ENCODE measurements at regions not wholly inside any gene's neighbourhood (a gene's known extent, or its start where the extent isn't known, plus 50 kb on each side); places are given as distances from the start of the nearest gene placed in this dataset.

- H3K4me3 ChIP-seq (ENCODE audit: control insufficient read depth in 2 of 3, extremely low read depth in 1 of 3, insufficient read depth in 2 of 3, low read depth in 1 of 3, low read length in 3 of 3), result no peak overlapping the region
- no peaks in the 10 kb centered on the region for H3K9me1 ChIP-seq (ENCODE audit: control insufficient read depth, extremely low read depth, insufficient read depth, low read length)
- H3K9ac ChIP-seq (ENCODE audit: control insufficient read depth, extremely low read depth, insufficient read depth, low read length), result no peak overlapping the region
- no peak for FAIRE-seq
- no peak overlapping the region for H3K4me2 ChIP-seq (ENCODE audit: control insufficient read depth, extremely low read depth, insufficient read depth, low read depth, low read length)
- dilution Hi-C loops (cut with MboI; ENCODE audit: extremely low pct_ligation_motif_present, low sequenced_read_pairs), result no loop called here
- no peak for TF ChIP-seq CTCF (optimal IDR thresholded peaks at IDR 0.05 in 1 of 3, IDR thresholded peaks at IDR 0.05 in 1 of 3, conservative IDR thresholded peaks at IDR 0.05 in 1 of 3; ENCODE audit: extremely low read depth in 1 of 3, insufficient read depth in 2 of 3, low read length in 3 of 3)
- no peak for TF ChIP-seq EZH2 (IDR thresholded peaks at IDR 0.05; ENCODE audit: low read length)
- no peaks in the 10 kb centered on the region for H3K9me3 ChIP-seq (ENCODE audit: control insufficient read depth, low read depth, low read length)
- H3K79me2 ChIP-seq (ENCODE audit: control insufficient read depth, insufficient read depth, low read length), result no peaks in the 10 kb centered on the region
- H4K20me1 ChIP-seq (ENCODE audit: control insufficient read depth, extremely low read depth, insufficient read depth, low read length), result no peaks in the 10 kb centered on the region
- H3K4me1 ChIP-seq (ENCODE audit: control insufficient read depth, extremely low read depth, insufficient read depth, low read length), result no peaks in the 10 kb centered on the region
- no peak overlapping the region for H3K27ac ChIP-seq (ENCODE audit: control insufficient read depth, insufficient read depth, low read length)
- no peak overlapping the region for H2AFZ ChIP-seq (ENCODE audit: control insufficient read depth, low read length)
- H3K27me3 ChIP-seq (ENCODE audit: control insufficient read depth, extremely low read depth, insufficient read depth, low read length), result no peaks in the 10 kb centered on the region
- no peak for DNase-seq (ENCODE audit: low read depth, low spot score)
- no peaks in the 10 kb centered on the region for H3K36me3 ChIP-seq (ENCODE audit: control insufficient read depth in 2 of 2, extremely low read depth in 1 of 2, insufficient read depth in 2 of 2, low read length in 2 of 2)
Observed at GRCh38 chr11:104713401-104713800, 184.9 kb downstream of the CASP12 start.

GRCh38 chr11:104705490-104706190 is 192.6 kb downstream of the CASP12 start:
- no peak for TF ChIP-seq EZH2 (IDR thresholded peaks at IDR 0.05; ENCODE audit: low read length)
- no peak for TF ChIP-seq CTCF (optimal IDR thresholded peaks at IDR 0.05 in 1 of 3, IDR thresholded peaks at IDR 0.05 in 1 of 3, conservative IDR thresholded peaks at IDR 0.05 in 1 of 3; ENCODE audit: extremely low read depth in 1 of 3, insufficient read depth in 2 of 3, low read length in 3 of 3)
- Histone ChIP-seq H2AFZ (ENCODE audit: control insufficient read depth, low read length) (peak overlapping the region; percentile 79), H3K4me1 (ENCODE audit: control insufficient read depth, extremely low read depth, insufficient read depth, low read length) (no peaks in the 10 kb centered on the region), H3K79me2 (ENCODE audit: control insufficient read depth, insufficient read depth, low read length) (no peaks in the 10 kb centered on the region), H3K27ac (ENCODE audit: control insufficient read depth, insufficient read depth, low read length) (no peak overlapping the region), H4K20me1 (ENCODE audit: control insufficient read depth, extremely low read depth, insufficient read depth, low read length) (no peaks in the 10 kb centered on the region), H3K4me2 (ENCODE audit: control insufficient read depth, extremely low read depth, insufficient read depth, low read depth, low read length) (peak overlapping the region; percentile 23), H3K4me3 (ENCODE audit: control insufficient read depth in 2 of 3, extremely low read depth in 1 of 3, insufficient read depth in 2 of 3, low read depth in 1 of 3, low read length in 3 of 3) (no peak overlapping the region), H3K9me1 (ENCODE audit: control insufficient read depth, extremely low read depth, insufficient read depth, low read length) (no peaks in the 10 kb centered on the region), H3K36me3 (ENCODE audit: control insufficient read depth in 2 of 2, extremely low read depth in 1 of 2, insufficient read depth in 2 of 2, low read length in 2 of 2) (no peaks in the 10 kb centered on the region), H3K9me3 (ENCODE audit: control insufficient read depth, low read depth, low read length) (no peaks in the 10 kb centered on the region), H3K9ac (ENCODE audit: control insufficient read depth, extremely low read depth, insufficient read depth, low read length) (no peak overlapping the region), H3K27me3 (ENCODE audit: control insufficient read depth, extremely low read depth, insufficient read depth, low read length) (no peaks in the 10 kb centered on the region)
- DNase-seq (ENCODE audit: low read depth, low spot score), result no peak
- no peak for FAIRE-seq
- dilution Hi-C loops (cut with MboI; ENCODE audit: extremely low pct_ligation_motif_present, low sequenced_read_pairs), result no loop called here
